ENCODE measurements at regions not wholly inside any gene's neighbourhood (a gene's known extent, or its start where the extent isn't known, plus 50 kb on each side); places are given as distances from the start of the nearest gene placed in this dataset.

GRCh38 chr4:36420111-36420679 lies 138.8 kb downstream of the DTHD1 start:
- TF ChIP-seq ZNF274 (IDR thresholded peaks at IDR 0.05; ENCODE audit: low read depth, low read length), result no peak
- TF ChIP-seq SUZ12 (IDR thresholded peaks at IDR 0.05; ENCODE audit: extremely low read depth, insufficient read depth, insufficient read length), result no peak
- TF ChIP-seq YY1 (IDR thresholded peaks at IDR 0.05; ENCODE audit: insufficient read depth, insufficient read length), result no peak

Data from NT2/D1 (cell line).